Ammon's horn (tissue), 1 donor: ENCODE measurements at regions not wholly inside any gene's neighbourhood (a gene's known extent, or its start where the extent isn't known, plus 50 kb on each side); places are given as distances from the start of the nearest gene placed in this dataset.
"Not testable (repeated sequence)": the region's sequence is repeated elsewhere in the genome, so short reads cannot be mapped to it uniquely, and the experiment has no call there.

Source experiments
- DNase-seq: peaks from one replicate; pipeline ENCODE4 v3.0.0-alpha.2; 2016; ENCODE audit warnings: low spot score

GRCh38 chr4:181860668-181861067, 382.5 kb upstream of the TENM3 start:
- no peak for DNase-seq

- no peak for DNase-seq
These were observed 379.3 kb upstream of the TENM3 start for GRCh38 chr4:181863856-181864255.

- DNase-seq = no peak
These were observed 372.9 kb upstream of the TENM3 start for GRCh38 chr4:181870326-181870725.

- no peak for DNase-seq
These were observed 368.6 kb upstream of the TENM3 start for GRCh38 chr4:181874602-181875001.

- no peak for DNase-seq
These were observed 365.8 kb upstream of the TENM3 start for GRCh38 chr4:181877329-181877848.

- no peak for DNase-seq
These were observed 353.2 kb upstream of the TENM3 start for GRCh38 chr4:181890031-181890430.

- no peak for DNase-seq
These were observed 352.3 kb upstream of the TENM3 start for GRCh38 chr4:181890911-181891310.

- DNase-seq = no peak
These were observed 346.6 kb upstream of the TENM3 start for GRCh38 chr4:181896614-181897013.

- DNase-seq = no peak
These were observed 345.3 kb upstream of the TENM3 start for GRCh38 chr4:181897935-181898334.

GRCh38 chr4:181902404-181902803, 340.8 kb upstream of the TENM3 start:
- DNase-seq = not testable (repeated sequence)

GRCh38 chr4:181905708-181906107, 337.5 kb upstream of the TENM3 start:
- no peak for DNase-seq

GRCh38 chr4:181908168-181908567, 335.0 kb upstream of the TENM3 start:
- DNase-seq = no peak

- no peak for DNase-seq
These were observed 333.8 kb upstream of the TENM3 start for GRCh38 chr4:181909368-181909767.

GRCh38 chr4:181911420-181911819, 331.8 kb upstream of the TENM3 start:
- no peak for DNase-seq

- no peak for DNase-seq
These were observed 309.7 kb upstream of the TENM3 start for GRCh38 chr4:181933471-181933870.

- DNase-seq = no peak
These were observed 304.6 kb upstream of the TENM3 start for GRCh38 chr4:181938631-181939030.

- DNase-seq = no peak
These were observed 303.8 kb upstream of the TENM3 start for GRCh38 chr4:181939199-181939945.

- no peak for DNase-seq
These were observed 298.7 kb upstream of the TENM3 start for GRCh38 chr4:181944527-181944926.

GRCh38 chr4:181946902-181947301, 296.3 kb upstream of the TENM3 start:
- no peak for DNase-seq

GRCh38 chr4:181948839-181949382, 294.3 kb upstream of the TENM3 start:
- DNase-seq = no peak

GRCh38 chr4:181949704-181950312, 293.4 kb upstream of the TENM3 start:
- no peak for DNase-seq

- no peak for DNase-seq
These were observed 292.7 kb upstream of the TENM3 start for GRCh38 chr4:181950372-181951127.

- DNase-seq = no peak
These were observed 291.9 kb upstream of the TENM3 start for GRCh38 chr4:181951265-181951664.
